ENCODE measurements at regions not wholly inside any gene's neighbourhood (a gene's known extent, or its start where the extent isn't known, plus 50 kb on each side); places are given as distances from the start of the nearest gene placed in this dataset.
"Not testable (repeated sequence)": the region's sequence is repeated elsewhere in the genome, so short reads cannot be mapped to it uniquely, and the experiment has no call there.

GRCh38 chrY:21686369-21686768 lies 151.7 kb downstream of the RBMY1A1 start:
- H3K27me3 ChIP-seq; H3K36me3 ChIP-seq; H3K4me1 ChIP-seq; H3K4me3 ChIP-seq; H3K9me3 ChIP-seq; H3K27ac ChIP-seq; in situ Hi-C loops (cut with MboI; ENCODE audit: low sequenced_read_pairs in 4 of 4); intact Hi-C loops (cut with DNase I; ENCODE audit: low total_unique reads): not testable (repeated sequence)
- DNase-seq (peak in 1 of 2 donors; percentile 6), ATAC-seq (peak; percentile 65 to 75)

- ATAC-seq; intact Hi-C loops (cut with DNase I; ENCODE audit: low total_unique reads); H3K36me3 ChIP-seq; H3K27me3 ChIP-seq; H3K4me1 ChIP-seq; DNase-seq; H3K27ac ChIP-seq; H3K4me3 ChIP-seq; in situ Hi-C loops (cut with MboI; ENCODE audit: low sequenced_read_pairs in 4 of 4); H3K9me3 ChIP-seq: not testable (repeated sequence)
Measured at GRCh38 chrY:21701951-21702350, 167.3 kb downstream of the RBMY1A1 start.

GRCh38 chrY:21702927-21703326 lies 168.2 kb downstream of the RBMY1A1 start:
- H3K27ac ChIP-seq: peak overlapping the region in 2 of 4 donors; percentile 47 to 64
- H3K4me3 ChIP-seq: not testable (repeated sequence)
- ATAC-seq: peak; percentile 72 to 82

GRCh38 chrY:21705309-21705708 lies 170.6 kb downstream of the RBMY1A1 start:
- H3K27me3 ChIP-seq: no peaks in the 10 kb centered on the region
- no peaks in the 10 kb centered on the region for H3K36me3 ChIP-seq
- H3K9me3 ChIP-seq: no peaks in the 10 kb centered on the region
- H3K4me3 ChIP-seq: no peak overlapping the region
- no peak for DNase-seq
- in situ Hi-C loops (cut with MboI; ENCODE audit: low sequenced_read_pairs in 4 of 4) (no loop called here), intact Hi-C loops (cut with DNase I; ENCODE audit: low total_unique reads) (no loop called here)
- no peak for ATAC-seq
- TF ChIP-seq CTCF (IDR thresholded peaks at IDR 0.05 in 4 of 5, conservative IDR thresholded peaks at IDR 0.05 in 1 of 5) (no peak), POLR2A (IDR thresholded peaks at IDR 0.05) (no peak)
- no peaks in the 10 kb centered on the region for H3K4me1 ChIP-seq
- peak overlapping the region in 1 of 4 donors; percentile 31 for H3K27ac ChIP-seq

More at GRCh38 chrY:21702927-21703326, 168.2 kb downstream of the RBMY1A1 start:
- intact Hi-C loops (cut with DNase I; ENCODE audit: low total_unique reads); H3K4me1 ChIP-seq; in situ Hi-C loops (cut with MboI; ENCODE audit: low sequenced_read_pairs in 4 of 4); H3K9me3 ChIP-seq; H3K27me3 ChIP-seq; H3K36me3 ChIP-seq: not testable (repeated sequence)
- peak; percentile 11 to 29 for DNase-seq

- H3K9me3 ChIP-seq; H3K4me1 ChIP-seq; intact Hi-C loops (cut with DNase I; ENCODE audit: low total_unique reads): not testable (repeated sequence)
Measured at GRCh38 chrY:21706611-21707010, 171.9 kb downstream of the RBMY1A1 start.

GRCh38 chrY:21735489-21736060 lies 158.8 kb downstream of the RBMY1D start:
- DNase-seq; H3K36me3 ChIP-seq; H3K27me3 ChIP-seq; ATAC-seq; H3K4me3 ChIP-seq; intact Hi-C loops (cut with DNase I; ENCODE audit: low total_unique reads); H3K4me1 ChIP-seq; H3K27ac ChIP-seq; H3K9me3 ChIP-seq; in situ Hi-C loops (cut with MboI; ENCODE audit: low sequenced_read_pairs in 4 of 4): not testable (repeated sequence)

More at GRCh38 chrY:21706611-21707010, 171.9 kb downstream of the RBMY1A1 start:
- H3K36me3 ChIP-seq; H3K4me3 ChIP-seq; H3K27me3 ChIP-seq; H3K27ac ChIP-seq; in situ Hi-C loops (cut with MboI; ENCODE audit: low sequenced_read_pairs in 4 of 4); ATAC-seq; DNase-seq: not testable (repeated sequence)

- intact Hi-C loops (cut with DNase I; ENCODE audit: low total_unique reads); H3K9me3 ChIP-seq; H3K27me3 ChIP-seq; H3K4me3 ChIP-seq; H3K27ac ChIP-seq; ATAC-seq; H3K4me1 ChIP-seq; in situ Hi-C loops (cut with MboI; ENCODE audit: low sequenced_read_pairs in 4 of 4); DNase-seq; H3K36me3 ChIP-seq: not testable (repeated sequence)
Measured at GRCh38 chrY:21744998-21745397, 149.3 kb downstream of the RBMY1D start.

- in situ Hi-C loops (cut with MboI; ENCODE audit: low sequenced_read_pairs in 4 of 4); H3K27me3 ChIP-seq; H3K4me3 ChIP-seq; DNase-seq; intact Hi-C loops (cut with DNase I; ENCODE audit: low total_unique reads); H3K4me1 ChIP-seq; H3K36me3 ChIP-seq; ATAC-seq; H3K27ac ChIP-seq; H3K9me3 ChIP-seq: not testable (repeated sequence)
Measured at GRCh38 chrY:21760243-21760642, 134.1 kb downstream of the RBMY1D start.

- in situ Hi-C loops (cut with MboI; ENCODE audit: low sequenced_read_pairs in 4 of 4); H3K27me3 ChIP-seq; H3K4me1 ChIP-seq; H3K4me3 ChIP-seq; intact Hi-C loops (cut with DNase I; ENCODE audit: low total_unique reads); H3K9me3 ChIP-seq; ATAC-seq; H3K27ac ChIP-seq; DNase-seq; H3K36me3 ChIP-seq: not testable (repeated sequence)
Measured at GRCh38 chrY:21767824-21768223, 126.5 kb downstream of the RBMY1D start.

GRCh38 chrY:21782174-21782860 lies 112.0 kb downstream of the RBMY1D start:
- H3K27me3 ChIP-seq; ATAC-seq; DNase-seq; intact Hi-C loops (cut with DNase I; ENCODE audit: low total_unique reads); H3K36me3 ChIP-seq; H3K4me1 ChIP-seq; H3K4me3 ChIP-seq; H3K27ac ChIP-seq; in situ Hi-C loops (cut with MboI; ENCODE audit: low sequenced_read_pairs in 4 of 4); H3K9me3 ChIP-seq: not testable (repeated sequence)
